Colonic mucosa (tissue), 4 donors: ENCODE measurements at regions not wholly inside any gene's neighbourhood (a gene's known extent, or its start where the extent isn't known, plus 50 kb on each side); places are given as distances from the start of the nearest gene placed in this dataset.

ENCODE experiments used
- DNase-seq: peaks from one replicate; pipeline ENCODE4 v3.0.0-alpha.2; 2020
- H3K27ac ChIP-seq: fragments of 200-600 bp; one replicate; pipeline ENCODE4 v1.8.0; 2021
- H3K27me3 ChIP-seq: fragments of 200-600 bp; one replicate; pipeline ENCODE4 v1.8.0; 2021
- H3K36me3 ChIP-seq: fragments of 200-600 bp; one replicate; pipeline ENCODE4 v1.8.0; 2021
- H3K4me1 ChIP-seq: fragments of 200-600 bp; one replicate; pipeline ENCODE4 v1.8.0; 2021; ENCODE audit warnings: mild to moderate bottlenecking
- H3K4me3 ChIP-seq: fragments of 200-600 bp; one replicate; pipeline ENCODE4 v1.8.0; 2021
- H3K9ac ChIP-seq, 2 donors: one replicate each; pipeline ENCODE4 v1.7.0; 2013; ENCODE audit warnings: control low read depth in 2 of 2, low read depth in 2 of 2, low read length in 2 of 2
- H3K9me3 ChIP-seq: fragments of 200-600 bp; one replicate; pipeline ENCODE4 v1.8.0; 2021
- intact Hi-C: fragments of 100-400 bp; cut with DNase I; formaldehyde crosslinking; loops from one replicate; pipeline ENCODE4 v1.14.1; 2022
- TF ChIP-seq, protein P1 (sequence below): fragments of 200-600 bp; IDR thresholded peaks from one replicate; pipeline ENCODE4 v1.8.0; 2022; ENCODE audit warnings: antibody characterized with exemption, mild to moderate bottlenecking
- donor health status: healthy.
- donor health status: DM: no; HTN: no; CAD: no.
- donor health status: DM: no; HTN: no; CAD: no.

DNA sequence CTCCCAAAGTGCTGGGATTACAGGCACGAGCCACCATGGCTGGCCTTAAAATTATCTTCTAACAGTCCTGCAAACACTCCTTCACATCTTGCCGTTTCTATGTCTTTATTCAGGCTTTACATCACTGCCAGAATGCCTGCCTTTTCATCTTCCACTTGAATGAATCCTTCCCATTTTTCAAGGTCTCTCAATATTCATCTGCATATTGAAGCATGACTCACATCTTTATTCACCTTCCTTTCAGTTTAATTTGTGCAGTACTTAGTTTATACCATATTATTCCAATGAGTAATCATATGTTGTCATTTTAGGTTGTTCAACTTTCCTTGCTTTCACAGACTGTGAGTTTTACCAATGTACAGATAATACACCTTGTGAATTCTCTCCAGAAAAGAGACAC, 510.1 kb upstream of the PIK3C3 start:
- no peak overlapping the region for H3K4me3 ChIP-seq
- no peaks in the 10 kb centered on the region for H3K36me3 ChIP-seq
- no peak for DNase-seq
- intact Hi-C loops = no loop called here
- H3K27ac ChIP-seq = no peak overlapping the region
- TF ChIP-seq, protein P1, sequence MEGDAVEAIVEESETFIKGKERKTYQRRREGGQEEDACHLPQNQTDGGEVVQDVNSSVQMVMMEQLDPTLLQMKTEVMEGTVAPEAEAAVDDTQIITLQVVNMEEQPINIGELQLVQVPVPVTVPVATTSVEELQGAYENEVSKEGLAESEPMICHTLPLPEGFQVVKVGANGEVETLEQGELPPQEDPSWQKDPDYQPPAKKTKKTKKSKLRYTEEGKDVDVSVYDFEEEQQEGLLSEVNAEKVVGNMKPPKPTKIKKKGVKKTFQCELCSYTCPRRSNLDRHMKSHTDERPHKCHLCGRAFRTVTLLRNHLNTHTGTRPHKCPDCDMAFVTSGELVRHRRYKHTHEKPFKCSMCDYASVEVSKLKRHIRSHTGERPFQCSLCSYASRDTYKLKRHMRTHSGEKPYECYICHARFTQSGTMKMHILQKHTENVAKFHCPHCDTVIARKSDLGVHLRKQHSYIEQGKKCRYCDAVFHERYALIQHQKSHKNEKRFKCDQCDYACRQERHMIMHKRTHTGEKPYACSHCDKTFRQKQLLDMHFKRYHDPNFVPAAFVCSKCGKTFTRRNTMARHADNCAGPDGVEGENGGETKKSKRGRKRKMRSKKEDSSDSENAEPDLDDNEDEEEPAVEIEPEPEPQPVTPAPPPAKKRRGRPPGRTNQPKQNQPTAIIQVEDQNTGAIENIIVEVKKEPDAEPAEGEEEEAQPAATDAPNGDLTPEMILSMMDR = no peak
- H3K9ac ChIP-seq = no peak overlapping the region
- no peaks in the 10 kb centered on the region for H3K9me3 ChIP-seq
- no peaks in the 10 kb centered on the region for H3K4me1 ChIP-seq
- no peaks in the 10 kb centered on the region for H3K27me3 ChIP-seq

DNA sequence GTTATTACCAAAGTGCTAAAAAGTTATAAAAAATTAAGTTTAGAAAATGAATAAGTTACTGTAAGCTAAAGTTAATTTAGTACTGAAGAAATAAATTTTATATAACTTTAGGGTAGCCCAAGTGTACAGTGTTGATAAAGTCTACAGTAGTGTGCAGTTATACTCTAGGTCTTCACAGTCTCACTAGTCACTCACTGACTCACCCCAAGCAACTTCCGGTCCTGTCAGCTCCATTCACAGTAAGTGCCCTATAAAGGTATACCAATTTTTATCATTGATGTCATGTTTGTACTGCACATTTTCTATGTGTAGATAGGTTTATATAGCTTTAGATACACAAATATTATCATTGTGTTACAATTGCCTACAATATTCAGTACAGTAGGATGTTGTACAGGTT, 518.3 kb upstream of the PIK3C3 start:
- Histone ChIP-seq H3K36me3 (no peaks in the 10 kb centered on the region), H3K4me3 (no peak overlapping the region), H3K27ac (no peak overlapping the region), H3K4me1 (no peaks in the 10 kb centered on the region), H3K9me3 (no peaks in the 10 kb centered on the region), H3K9ac (no peak overlapping the region), H3K27me3 (no peaks in the 10 kb centered on the region)
- DNase-seq = no peak
- TF ChIP-seq, protein P1 = no peak
- intact Hi-C loops = no loop called here

DNA sequence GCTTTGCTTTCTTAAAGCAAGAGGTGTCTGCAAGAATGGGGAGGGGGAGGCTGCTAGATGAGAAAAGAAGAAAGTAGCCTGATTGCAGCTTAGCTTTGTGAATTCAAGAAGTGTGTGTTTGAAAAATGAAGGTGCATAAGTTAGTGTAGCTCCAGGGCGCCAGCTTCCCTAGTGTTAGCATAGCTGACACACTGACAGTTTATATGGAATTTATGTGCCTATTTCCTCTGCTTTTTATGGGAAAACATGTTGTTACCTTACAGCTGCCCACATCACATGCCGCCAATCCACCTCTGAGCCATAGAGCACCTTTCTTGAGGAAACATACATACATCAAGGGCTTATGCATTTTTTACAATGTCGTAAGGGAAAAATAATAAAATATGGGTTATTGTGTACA, 536.4 kb upstream of the PIK3C3 start:
- TF ChIP-seq, protein P1 = no peak
- DNase-seq = no peak
- Histone ChIP-seq H3K4me1 (no peaks in the 10 kb centered on the region), H3K36me3 (no peaks in the 10 kb centered on the region), H3K9ac (no peak overlapping the region), H3K27ac (no peak overlapping the region), H3K4me3 (no peak overlapping the region), H3K27me3 (no peaks in the 10 kb centered on the region), H3K9me3 (no peaks in the 10 kb centered on the region)
- intact Hi-C loops = no loop called here

DNA sequence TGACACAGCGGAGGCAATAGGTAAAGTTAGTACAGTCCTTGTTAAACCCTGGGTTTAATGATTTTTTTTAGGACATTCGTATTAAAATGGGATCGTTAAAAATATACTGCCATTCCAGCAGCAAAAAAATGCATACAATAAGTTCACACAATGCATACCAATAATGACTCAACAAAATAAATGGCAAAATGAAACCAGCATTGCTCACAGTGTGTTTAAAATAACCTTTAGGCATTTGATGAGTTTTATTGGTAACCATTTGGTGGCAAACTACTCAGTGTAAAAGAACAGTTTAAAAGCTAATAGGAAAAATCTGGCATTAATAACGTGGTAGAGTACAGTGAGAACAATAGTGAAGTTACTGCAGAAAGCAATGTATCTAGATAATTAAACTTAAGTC, 539.0 kb upstream of the PIK3C3 start:
- Histone ChIP-seq H3K36me3 (no peaks in the 10 kb centered on the region), H3K27ac (no peak overlapping the region), H3K9ac (no peak overlapping the region), H3K4me1 (no peaks in the 10 kb centered on the region), H3K4me3 (no peak overlapping the region), H3K9me3 (no peaks in the 10 kb centered on the region), H3K27me3 (no peaks in the 10 kb centered on the region)
- no peak for DNase-seq
- intact Hi-C loops = no loop called here
- TF ChIP-seq, protein P1 = no peak

DNA sequence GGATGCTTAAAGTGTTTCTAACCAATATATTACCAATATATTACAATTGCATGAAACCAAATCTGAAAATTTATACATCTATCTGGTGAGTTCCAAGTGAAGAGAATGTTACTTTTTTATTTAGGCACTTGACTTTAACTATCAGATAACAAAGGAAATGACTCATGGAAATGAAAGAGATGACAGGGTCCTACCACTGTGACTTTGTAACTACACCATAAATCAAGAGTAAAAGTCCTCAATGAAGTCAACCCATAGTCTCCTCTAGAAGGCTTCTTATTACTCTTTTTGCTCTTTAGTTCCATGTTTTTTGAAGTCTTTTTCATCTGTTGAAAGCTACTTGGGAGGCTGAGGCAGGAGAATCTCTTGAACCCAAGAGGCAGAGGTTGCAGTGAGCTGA, 545.0 kb upstream of the PIK3C3 start:
- Histone ChIP-seq H3K27ac (no peak overlapping the region), H3K4me1 (no peaks in the 10 kb centered on the region), H3K9me3 (no peaks in the 10 kb centered on the region), H3K9ac (no peak overlapping the region), H3K36me3 (no peaks in the 10 kb centered on the region), H3K27me3 (no peaks in the 10 kb centered on the region), H3K4me3 (no peak overlapping the region)
- TF ChIP-seq, protein P1 = no peak
- no peak for DNase-seq
- intact Hi-C loops = no loop called here

DNA sequence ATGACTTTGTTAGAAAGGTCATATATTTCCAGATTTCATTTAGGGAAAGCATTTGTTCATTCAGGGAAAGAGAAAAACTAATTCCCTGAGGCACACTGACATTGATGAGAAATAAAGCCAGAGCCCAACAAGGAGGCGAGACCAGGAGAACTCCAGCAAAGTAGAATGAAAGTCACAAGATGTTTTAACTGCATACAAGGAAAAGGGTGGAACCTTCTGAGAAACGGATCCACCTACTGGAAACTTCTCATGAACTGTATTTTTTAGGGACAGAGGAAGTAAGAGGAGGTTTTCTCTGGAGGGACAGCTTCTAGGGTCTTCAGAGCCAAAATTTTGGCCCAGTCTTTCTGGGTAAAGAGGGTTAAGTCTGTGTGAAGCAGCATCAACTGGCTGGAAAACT, 548.2 kb upstream of the PIK3C3 start:
- H3K27ac ChIP-seq = no peak overlapping the region
- no peaks in the 10 kb centered on the region for H3K27me3 ChIP-seq
- intact Hi-C loops = no loop called here
- H3K9ac ChIP-seq = no peak overlapping the region
- no peak for DNase-seq
- H3K36me3 ChIP-seq = no peaks in the 10 kb centered on the region
- H3K9me3 ChIP-seq = no peaks in the 10 kb centered on the region
- TF ChIP-seq, protein P1 = no peak
- no peak overlapping the region for H3K4me3 ChIP-seq
- no peaks in the 10 kb centered on the region for H3K4me1 ChIP-seq
